Breast epithelium (tissue), 3 donors: ENCODE measurements at regions not wholly inside any gene's neighbourhood (a gene's known extent, or its start where the extent isn't known, plus 50 kb on each side); places are given as distances from the start of the nearest gene placed in this dataset.

Experiments used
- CTCF ChIP-seq, 3 donors: fragments of 450-650 bp; IDR thresholded peaks; one replicate each; pipeline ENCODE4 v1.5.1; 2016 to 2017; ENCODE audit warnings: antibody characterized with exemption in 3 of 3, mild to moderate bottlenecking in 3 of 3, moderate library complexity in 3 of 3
- POLR2AphosphoS5 ChIP-seq, 3 donors: sonication (generic); formaldehyde crosslinking; IDR thresholded peaks; one replicate each; pipeline ENCODE4 v1.6.1; 2017; ENCODE audit warnings: antibody characterized with exemption in 3 of 3

- TF ChIP-seq CTCF (IDR thresholded peaks at IDR 0.05), result no peak
- TF ChIP-seq POLR2AphosphoS5 (IDR thresholded peaks at IDR 0.05), result no peak
Observed at GRCh38 chr4:162853788-162854187, 312.9 kb downstream of the NAF1 start.
